Endodermal cell (in vitro differentiated cells): ENCODE measurements at regions not wholly inside any gene's neighbourhood (a gene's known extent, or its start where the extent isn't known, plus 50 kb on each side); places are given as distances from the start of the nearest gene placed in this dataset.

Source experiments
- DNase-seq: peaks from one replicate; pipeline ENCODE4 v3.0.0-alpha.2; 2017
- H3K27ac ChIP-seq: 2 replicates; pipeline ENCODE4 v1.5.1; 2013; ENCODE audit warnings: mild to moderate bottlenecking, low read depth, low read length, moderate library complexity
- H3K27me3 ChIP-seq: 2 replicates; pipeline ENCODE4 v1.6.1; 2013; ENCODE audit warnings: mild to moderate bottlenecking, low read length, moderate library complexity; ENCODE audit not compliant: insufficient read depth, control insufficient read depth, poor library complexity, severe bottlenecking
- H3K36me3 ChIP-seq: 2 replicates; pipeline ENCODE4 v1.7.0; 2013; ENCODE audit warnings: mild to moderate bottlenecking, low read length, moderate library complexity; ENCODE audit not compliant: control insufficient read depth, insufficient read depth
- H3K4me1 ChIP-seq: one replicate; pipeline ENCODE4 v1.7.0; 2013; ENCODE audit warnings: low read length; ENCODE audit not compliant: control insufficient read depth, insufficient read depth
- H3K4me3 ChIP-seq: 2 replicates; pipeline ENCODE4 v1.5.1; 2013; ENCODE audit warnings: mild to moderate bottlenecking, low read length, moderate library complexity
- H3K9ac ChIP-seq: 2 replicates; pipeline ENCODE4 v1.6.1; 2013; ENCODE audit warnings: mild to moderate bottlenecking, low read length, moderate library complexity; ENCODE audit not compliant: poor library complexity, severe bottlenecking; ENCODE audit errors: extremely low read depth
- H3K9me3 ChIP-seq: 2 replicates; pipeline ENCODE4 v1.6.1; 2013; ENCODE audit warnings: mild to moderate bottlenecking, low read length, moderate library complexity; ENCODE audit not compliant: control insufficient read depth
- H3K27ac Mint-ChIP-seq: 2 replicates; pipeline ENCODE4 v1.8.0; 2020; ENCODE audit warnings: mixed read lengths
- H3K27me3 Mint-ChIP-seq: 2 replicates; pipeline ENCODE4 v1.8.0; 2021; ENCODE audit warnings: mild to moderate bottlenecking, mixed read lengths; ENCODE audit not compliant: insufficient read depth
- H3K36me3 Mint-ChIP-seq: 2 replicates; pipeline ENCODE4 v1.8.0; 2020; ENCODE audit warnings: low read depth, mixed read lengths
- H3K4me1 Mint-ChIP-seq: 2 replicates; pipeline ENCODE4 v1.8.0; 2020; ENCODE audit warnings: mixed read lengths
- H3K4me3 Mint-ChIP-seq: 2 replicates; pipeline ENCODE4 v1.8.0; 2020; ENCODE audit warnings: mild to moderate bottlenecking, moderate library complexity, mixed read lengths
- H3K9me3 Mint-ChIP-seq: 2 replicates; pipeline ENCODE4 v1.8.0; 2020; ENCODE audit warnings: mild to moderate bottlenecking, mixed read lengths
- CTCF ChIP-seq: fragments of 200-600 bp; sonication (generic); conservative IDR thresholded peaks from 2 replicates; pipeline ENCODE4 v1.5.0; 2021; ENCODE audit warnings: antibody characterized with exemption, mild to moderate bottlenecking
- WGBS, 2 experiments: methylation state at CpG; one replicate each; pipeline versions ENCODE4 v1.1.5 to v1.1.7; 2013; ENCODE audit warnings: missing lambda C conversion rate in 2 of 2, mixed read lengths in 1 of 2; ENCODE audit not compliant: insufficient coverage in 1 of 2, insufficient read length in 1 of 2; 5-methylcytosine and 5-hydroxymethylcytosine counted together

GRCh38 chr22:48338793-48339705 lies 1488.6 kb downstream of the BRD1 start:
- H3K36me3 Mint-ChIP-seq: no peaks in the 10 kb centered on the region
- no peak for DNase-seq

DNA sequence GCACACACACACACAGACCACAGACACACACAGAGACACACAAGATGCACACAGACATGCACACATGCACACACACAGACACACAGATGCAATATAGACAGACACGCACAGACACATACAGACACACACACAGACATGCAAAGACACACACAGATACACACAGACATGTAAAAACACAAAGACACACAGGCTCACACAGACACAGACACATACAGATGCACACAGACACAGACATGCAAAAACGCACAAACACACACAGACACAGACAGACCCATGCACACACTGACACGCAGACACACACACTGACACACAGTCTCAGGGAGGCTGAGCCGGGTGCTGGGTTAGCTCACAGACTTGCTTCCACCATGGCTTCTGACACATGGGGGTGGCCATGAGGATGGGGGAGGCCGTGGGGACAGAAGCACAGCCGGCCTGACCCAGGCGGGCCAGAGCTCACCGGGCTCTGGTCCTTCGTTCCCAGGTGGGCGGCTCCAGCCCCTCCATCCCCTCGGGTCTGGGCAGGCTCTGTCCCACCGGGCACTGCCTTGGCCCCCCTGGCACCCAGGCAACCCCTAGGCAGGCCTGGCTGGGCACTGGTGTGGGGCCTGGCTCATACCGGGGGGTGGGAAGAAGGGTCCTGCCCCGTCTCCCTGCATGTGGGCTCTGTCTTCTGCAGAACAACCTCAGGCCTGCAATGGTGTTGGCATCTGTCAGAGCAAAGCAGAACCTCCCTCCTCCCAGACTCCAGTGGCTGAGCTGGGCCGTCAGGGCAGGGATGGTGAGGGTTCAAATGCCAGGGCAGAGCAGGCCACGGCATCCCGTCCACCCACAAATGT lies 1489.5 kb downstream of the BRD1 start:
- no peak overlapping the region for H3K9ac ChIP-seq
- H3K4me1 ChIP-seq: no peaks in the 10 kb centered on the region
- Mint-ChIP-seq H3K36me3 (no peaks in the 10 kb centered on the region), H3K4me1 (peaks cover 6% of the 10 kb centered on the region), H3K27ac (no peak overlapping the region), H3K27me3 (peaks cover 41% of the 10 kb centered on the region), H3K4me3 (no peak overlapping the region), H3K9me3 (no peaks in the 10 kb centered on the region)
- H3K27me3 ChIP-seq: no peaks in the 10 kb centered on the region
- H3K27ac ChIP-seq: no peak overlapping the region
- no peaks in the 10 kb centered on the region for H3K9me3 ChIP-seq
- H3K36me3 ChIP-seq: no peaks in the 10 kb centered on the region
- H3K4me3 ChIP-seq: no peak overlapping the region
- TF ChIP-seq CTCF: no peak
- no peak for DNase-seq
- WGBS, 2 experiments: 88 to 100% methylated on average over 2 to 17 of the region's 17 CpGs

More at GRCh38 chr22:48338793-48339705, 1488.6 kb downstream of the BRD1 start:
- Histone ChIP-seq H3K4me3 (no peak overlapping the region), H3K36me3 (no peaks in the 10 kb centered on the region), H3K4me1 (no peaks in the 10 kb centered on the region), H3K9me3 (no peaks in the 10 kb centered on the region), H3K27ac (no peak overlapping the region), H3K27me3 (no peaks in the 10 kb centered on the region), H3K9ac (no peak overlapping the region)
- no peak overlapping the region for H3K27ac Mint-ChIP-seq
- H3K4me1 Mint-ChIP-seq: peaks cover 6% of the 10 kb centered on the region
- no peak overlapping the region for H3K4me3 Mint-ChIP-seq
- peaks cover 43% of the 10 kb centered on the region for H3K27me3 Mint-ChIP-seq
- no peak for TF ChIP-seq CTCF
- 85 to 92% methylated on average over 7 to 20 of the region's 20 CpGs for WGBS, 2 experiments
- no peaks in the 10 kb centered on the region for H3K9me3 Mint-ChIP-seq

GRCh38 chr22:48336339-48337060 lies 1491.2 kb downstream of the BRD1 start:
- no peaks in the 10 kb centered on the region for H3K36me3 Mint-ChIP-seq
- Histone ChIP-seq H3K27ac (no peak overlapping the region), H3K27me3 (no peaks in the 10 kb centered on the region), H3K9ac (no peak overlapping the region), H3K36me3 (no peaks in the 10 kb centered on the region), H3K9me3 (no peaks in the 10 kb centered on the region), H3K4me1 (no peaks in the 10 kb centered on the region), H3K4me3 (no peak overlapping the region)
- no peaks in the 10 kb centered on the region for H3K9me3 Mint-ChIP-seq
- peaks cover 6% of the 10 kb centered on the region for H3K4me1 Mint-ChIP-seq
- H3K4me3 Mint-ChIP-seq: no peak overlapping the region
- TF ChIP-seq CTCF: no peak
- DNase-seq: peak; percentile 31
- WGBS, 2 experiments: 90 to 100% methylated on average over 3 to 7 of the region's 7 CpGs
- H3K27me3 Mint-ChIP-seq: peaks cover 27% of the 10 kb centered on the region
- H3K27ac Mint-ChIP-seq: no peak overlapping the region
